SIG-M5 treated with dmso at 0.1 percent for 504 hours (cell line): ENCODE measurements at regions not wholly inside any gene's neighbourhood (a gene's known extent, or its start where the extent isn't known, plus 50 kb on each side); places are given as distances from the start of the nearest gene placed in this dataset.
"Not testable (repeated sequence)": the region's sequence is repeated elsewhere in the genome, so short reads cannot be mapped to it uniquely, and the experiment has no call there.

Experiments
- DNase-seq: peaks from one replicate; lab custom pipeline; 2025; ENCODE audit not compliant: unreplicated experiment; lab: John Stamatoyannopoulos, UW

- DNase-seq, result no peak
Observed at GRCh38 chr15:26261966-26262365, 398.8 kb upstream of the ATP10A start.

- DNase-seq, result no peak
Observed at GRCh38 chr15:26261413-26261812, 398.3 kb upstream of the ATP10A start.

- DNase-seq, result peak; percentile 1
Observed at GRCh38 chr15:26260517-26261133, 397.5 kb upstream of the ATP10A start.

GRCh38 chr15:26259581-26259980 lies 396.5 kb upstream of the ATP10A start:
- no peak for DNase-seq

GRCh38 chr15:26244782-26245181 lies 381.7 kb upstream of the ATP10A start:
- DNase-seq, result not testable (repeated sequence)

GRCh38 chr15:26243382-26243781 lies 380.3 kb upstream of the ATP10A start:
- no peak for DNase-seq

GRCh38 chr15:26242565-26243071 lies 379.5 kb upstream of the ATP10A start:
- DNase-seq, result no peak

- DNase-seq, result no peak
Observed at GRCh38 chr15:26235864-26236263, 372.7 kb upstream of the ATP10A start.

- DNase-seq, result no peak
Observed at GRCh38 chr15:26234976-26235767, 372.0 kb upstream of the ATP10A start.

- DNase-seq, result no peak
Observed at GRCh38 chr15:26232691-26233090, 369.6 kb upstream of the ATP10A start.

GRCh38 chr15:26231096-26231495 lies 368.0 kb upstream of the ATP10A start:
- DNase-seq, result no peak

GRCh38 chr15:26224266-26224665 lies 361.1 kb upstream of the ATP10A start:
- no peak for DNase-seq

- no peak for DNase-seq
Observed at GRCh38 chr15:26223720-26224119, 360.6 kb upstream of the ATP10A start.

GRCh38 chr15:26222781-26223180 lies 359.7 kb upstream of the ATP10A start:
- no peak for DNase-seq

GRCh38 chr15:26217043-26217442 lies 353.9 kb upstream of the ATP10A start:
- DNase-seq, result not testable (repeated sequence)

GRCh38 chr15:26214290-26214689 lies 351.2 kb upstream of the ATP10A start:
- DNase-seq, result no peak

- DNase-seq, result no peak
Observed at GRCh38 chr15:26213427-26213826, 350.3 kb upstream of the ATP10A start.

- no peak for DNase-seq
Observed at GRCh38 chr15:26212109-26212508, 349.0 kb upstream of the ATP10A start.

GRCh38 chr15:26210980-26211379 lies 347.9 kb upstream of the ATP10A start:
- DNase-seq, result no peak

- DNase-seq, result no peak
Observed at GRCh38 chr15:26201177-26201858, 338.2 kb upstream of the ATP10A start.

- DNase-seq, result no peak
Observed at GRCh38 chr15:26200427-26200826, 337.3 kb upstream of the ATP10A start.

GRCh38 chr15:26197719-26198118 lies 334.6 kb upstream of the ATP10A start:
- DNase-seq, result no peak
